ENCODE measurements at regions not wholly inside any gene's neighbourhood (a gene's known extent, or its start where the extent isn't known, plus 50 kb on each side); places are given as distances from the start of the nearest gene placed in this dataset.
"Not testable (repeated sequence)": the region's sequence is repeated elsewhere in the genome, so short reads cannot be mapped to it uniquely, and the experiment has no call there.

DNA sequence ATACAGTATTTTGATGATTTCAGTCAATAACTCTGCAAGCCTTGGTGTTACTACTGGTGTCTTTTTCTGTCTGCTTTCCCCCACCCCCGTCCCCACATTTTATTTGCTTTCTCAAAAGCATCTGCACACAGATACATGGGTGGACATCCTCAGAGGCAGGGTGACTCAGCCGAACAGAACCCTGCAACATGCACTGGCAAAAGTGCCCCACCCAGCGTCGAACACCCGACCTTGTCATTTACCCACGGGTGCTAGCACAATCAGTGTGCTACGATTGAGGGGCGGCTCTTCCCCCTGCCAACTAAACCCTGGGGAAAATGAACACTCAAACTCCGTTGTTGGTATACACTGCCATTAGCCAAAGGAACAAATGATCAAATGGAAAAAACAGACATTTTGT lies 115.9 kb upstream of the NAA20 start:
- DNase-seq, result no peak

DNA sequence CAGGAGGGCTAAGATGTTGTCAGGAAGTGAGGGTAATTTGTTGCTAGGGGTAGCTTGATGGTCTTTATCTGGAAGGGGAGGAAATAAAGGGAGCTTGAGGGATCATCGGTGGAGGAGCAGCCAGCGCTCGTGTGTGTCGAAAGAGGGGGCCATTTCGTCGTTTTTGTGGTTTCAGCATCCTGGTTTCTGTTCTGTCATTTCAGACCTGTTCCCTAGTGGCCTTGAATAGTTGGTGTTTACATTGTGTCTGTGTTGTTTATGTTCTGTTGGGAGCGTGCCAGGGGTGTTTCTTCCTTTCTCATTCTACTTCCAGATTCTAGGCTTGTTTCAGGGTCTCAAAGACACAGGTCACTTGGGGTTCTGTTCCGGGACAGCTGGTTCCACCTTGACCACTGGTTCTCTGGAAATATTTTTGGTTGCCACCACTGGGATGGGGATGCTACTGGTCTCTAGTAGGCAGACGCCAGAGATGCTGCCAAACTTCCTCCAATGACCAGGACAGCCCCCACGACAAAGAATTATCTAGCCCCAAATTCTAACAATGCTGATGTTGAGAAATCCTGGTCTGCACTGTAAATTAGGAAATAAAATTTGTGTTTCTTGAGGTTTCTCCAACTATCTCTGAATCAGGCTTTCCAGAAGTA lies 113.9 kb upstream of the NAA20 start:
- no peak for DNase-seq

DNA sequence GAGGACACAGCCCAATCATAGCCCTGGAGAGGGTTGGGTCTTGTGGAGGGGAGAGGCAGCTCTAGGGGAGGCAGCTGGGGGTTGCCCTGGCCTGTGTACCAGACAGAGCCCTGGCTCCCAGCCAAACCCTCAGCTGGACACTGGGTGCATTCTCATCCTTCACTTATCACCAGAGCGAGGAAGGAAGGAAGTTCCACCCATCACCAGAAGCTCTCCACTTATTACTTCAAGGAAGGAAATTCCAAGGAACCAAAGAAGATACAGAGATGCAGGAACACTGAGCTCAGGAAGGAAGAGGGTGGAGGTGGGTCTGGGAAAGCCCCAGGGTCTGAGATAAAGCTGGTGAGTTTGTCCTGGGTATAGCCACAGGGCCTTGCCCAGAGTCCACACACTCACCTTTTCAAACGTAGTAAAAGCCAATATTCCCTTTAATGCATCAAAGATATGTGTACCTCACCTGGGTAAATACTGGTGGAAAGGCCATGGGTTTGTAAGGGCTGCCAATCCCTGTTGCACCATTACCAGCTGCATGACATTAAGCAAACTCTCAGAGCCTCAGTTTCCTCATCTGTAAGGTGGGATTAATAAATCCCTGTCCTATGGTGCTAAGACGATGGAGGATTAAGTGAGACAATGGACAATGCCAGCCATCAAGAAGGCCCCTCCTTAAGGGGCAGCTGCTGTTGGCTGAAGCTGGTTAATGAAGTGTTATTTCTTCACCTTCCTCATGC lies 109.7 kb upstream of the NAA20 start:
- no peak for DNase-seq

DNA sequence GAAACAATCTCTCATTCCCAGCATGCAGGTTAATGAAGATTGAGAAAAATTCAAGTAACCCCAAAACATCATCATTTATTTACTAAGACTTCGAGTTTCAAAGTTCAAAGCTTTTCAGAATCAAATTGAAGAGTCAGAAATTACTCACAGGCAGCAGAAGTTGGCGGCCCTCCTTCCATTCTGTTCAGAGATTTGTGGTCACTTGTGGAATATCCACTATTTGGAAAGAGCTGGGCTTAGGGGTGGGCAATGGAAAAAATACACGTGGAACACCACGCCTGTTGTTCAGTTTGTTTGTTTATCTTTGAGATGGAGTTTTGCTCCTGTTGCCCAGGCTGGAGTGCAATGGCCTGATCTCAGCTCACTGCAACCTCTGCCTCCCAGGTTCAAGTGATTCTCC lies 108.6 kb upstream of the NAA20 start:
- DNase-seq, result no peak

DNA sequence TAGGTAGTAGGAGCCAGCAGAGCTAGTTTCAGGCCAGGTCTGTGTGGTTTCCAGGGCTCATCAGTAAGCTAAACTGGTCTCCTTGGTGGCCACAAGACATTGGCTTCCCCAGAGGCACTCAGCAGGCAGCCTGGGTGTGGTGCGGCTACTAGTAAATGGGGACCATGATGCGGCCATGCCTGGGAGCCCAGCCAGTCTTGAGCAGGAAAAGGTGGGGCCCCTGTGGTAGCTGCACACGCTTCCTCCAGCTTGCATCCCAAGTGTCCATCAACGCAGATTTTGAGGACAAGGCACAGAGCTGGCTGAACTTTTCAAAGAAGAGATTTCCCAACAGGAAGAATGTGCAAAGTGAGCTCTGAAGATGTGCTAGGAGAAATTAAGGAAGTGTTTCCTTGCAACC lies 107.4 kb upstream of the NAA20 start:
- DNase-seq, result no peak

DNA sequence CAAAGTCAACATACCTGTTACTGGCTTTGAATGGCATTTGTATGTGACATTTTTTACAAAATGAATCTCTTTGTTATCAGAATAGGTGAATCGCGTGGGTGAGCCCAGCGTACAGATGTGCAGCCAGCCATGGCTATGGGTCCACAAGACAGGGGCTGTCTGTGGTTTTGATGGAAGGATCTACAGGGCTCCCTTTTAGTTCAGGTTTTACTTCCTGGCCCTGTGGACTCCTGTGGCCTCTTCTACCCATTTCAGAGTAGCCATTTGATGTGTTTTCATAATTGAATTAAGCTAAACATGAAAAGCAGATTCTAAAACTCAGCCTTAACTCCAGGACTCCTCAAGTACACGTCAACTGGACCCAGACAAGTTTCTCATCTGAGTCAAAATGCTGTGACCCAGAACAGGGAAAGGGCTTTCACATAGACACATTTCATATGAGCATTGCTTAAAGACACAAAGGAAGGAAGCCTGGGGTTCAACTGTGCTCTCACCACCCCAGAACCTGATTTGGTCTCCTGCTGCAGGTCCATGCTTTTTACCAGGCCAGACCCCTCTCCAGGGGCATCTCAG lies 105.3 kb upstream of the NAA20 start:
- no peak for DNase-seq

DNA sequence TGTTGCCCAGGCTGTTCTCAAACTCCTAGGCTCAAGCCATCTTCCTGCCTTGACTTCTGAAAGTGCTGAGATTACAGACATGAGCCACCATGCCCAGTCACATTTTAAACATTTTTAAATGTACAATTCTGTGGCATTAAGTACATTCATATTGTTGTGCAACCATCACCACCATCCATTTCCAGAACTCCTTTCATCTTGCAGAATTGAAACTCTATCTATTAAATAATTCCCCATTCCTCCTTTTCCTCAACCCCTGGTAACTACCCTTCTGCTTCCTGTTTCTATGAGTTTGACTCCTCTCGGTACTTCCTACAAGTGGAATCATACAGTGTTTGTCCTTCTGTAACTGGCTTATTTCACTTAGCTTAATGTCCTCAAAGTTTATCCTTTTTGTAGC lies 103.8 kb upstream of the NAA20 start:
- no peak for DNase-seq

DNA sequence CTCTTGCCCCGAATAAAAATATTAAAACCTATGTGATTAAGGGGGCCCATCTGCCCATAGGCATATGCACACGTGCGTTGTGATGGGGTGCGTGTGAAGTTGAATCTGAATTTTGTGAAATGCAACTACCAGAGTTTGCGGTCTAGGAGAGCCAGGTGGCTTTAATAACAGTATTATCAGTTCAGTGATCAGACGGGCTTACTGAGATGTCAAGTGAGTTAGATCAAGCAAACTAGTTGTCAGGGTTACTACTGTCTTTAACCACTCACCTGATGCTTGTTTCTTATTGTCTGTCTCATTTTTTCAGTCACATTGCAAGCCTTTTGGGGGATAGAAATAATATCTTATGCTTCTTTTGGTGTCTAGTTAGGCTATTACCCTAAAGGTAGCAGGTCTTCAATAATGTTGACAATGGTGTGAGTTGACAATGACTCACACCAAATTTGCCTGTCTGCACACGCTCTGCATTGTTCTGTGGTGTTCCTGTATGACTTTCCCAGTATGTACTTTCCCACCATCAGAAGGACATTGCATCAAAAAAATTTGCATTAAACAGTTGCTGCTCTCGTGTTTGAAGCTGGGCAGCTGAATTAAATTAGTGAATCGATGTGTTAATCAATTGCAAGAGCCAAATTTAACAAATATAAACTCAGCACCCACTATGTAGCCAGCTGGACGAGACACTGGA lies 103.1 kb upstream of the NAA20 start:
- DNase-seq, result peak; percentile 87

DNA sequence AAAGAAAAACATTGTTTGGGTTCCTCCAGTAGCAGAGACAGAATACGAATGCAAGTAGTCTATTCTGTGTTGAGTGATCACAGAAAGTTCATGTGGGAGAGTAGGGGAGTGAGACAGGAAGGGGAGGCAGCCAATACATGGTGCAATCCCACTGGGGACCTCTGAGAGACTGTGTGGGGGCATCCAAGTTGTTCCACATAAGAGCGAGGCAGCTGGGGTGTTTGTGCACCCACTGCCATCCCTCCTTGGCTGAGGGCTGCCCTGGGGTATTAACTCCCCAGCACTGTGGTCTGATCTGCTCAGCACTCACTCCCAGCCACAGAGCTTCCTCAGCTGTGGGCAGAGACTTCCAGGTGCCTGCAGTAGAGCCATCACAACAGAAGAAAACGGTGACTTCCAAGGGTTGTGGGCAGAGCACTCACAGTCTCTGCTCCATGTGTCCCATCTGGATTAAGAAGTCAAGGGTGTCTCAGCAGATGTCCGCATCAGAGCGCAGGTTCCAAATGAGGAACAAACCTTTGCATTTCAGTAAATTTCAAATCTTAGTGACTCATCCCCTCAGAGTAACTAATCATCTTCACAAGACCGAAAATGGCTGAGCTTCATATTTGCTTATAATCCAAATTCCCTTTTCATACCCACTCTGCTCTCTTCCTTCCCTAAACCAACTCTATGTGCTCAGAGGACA lies 101.9 kb upstream of the NAA20 start:
- DNase-seq, result no peak

DNA sequence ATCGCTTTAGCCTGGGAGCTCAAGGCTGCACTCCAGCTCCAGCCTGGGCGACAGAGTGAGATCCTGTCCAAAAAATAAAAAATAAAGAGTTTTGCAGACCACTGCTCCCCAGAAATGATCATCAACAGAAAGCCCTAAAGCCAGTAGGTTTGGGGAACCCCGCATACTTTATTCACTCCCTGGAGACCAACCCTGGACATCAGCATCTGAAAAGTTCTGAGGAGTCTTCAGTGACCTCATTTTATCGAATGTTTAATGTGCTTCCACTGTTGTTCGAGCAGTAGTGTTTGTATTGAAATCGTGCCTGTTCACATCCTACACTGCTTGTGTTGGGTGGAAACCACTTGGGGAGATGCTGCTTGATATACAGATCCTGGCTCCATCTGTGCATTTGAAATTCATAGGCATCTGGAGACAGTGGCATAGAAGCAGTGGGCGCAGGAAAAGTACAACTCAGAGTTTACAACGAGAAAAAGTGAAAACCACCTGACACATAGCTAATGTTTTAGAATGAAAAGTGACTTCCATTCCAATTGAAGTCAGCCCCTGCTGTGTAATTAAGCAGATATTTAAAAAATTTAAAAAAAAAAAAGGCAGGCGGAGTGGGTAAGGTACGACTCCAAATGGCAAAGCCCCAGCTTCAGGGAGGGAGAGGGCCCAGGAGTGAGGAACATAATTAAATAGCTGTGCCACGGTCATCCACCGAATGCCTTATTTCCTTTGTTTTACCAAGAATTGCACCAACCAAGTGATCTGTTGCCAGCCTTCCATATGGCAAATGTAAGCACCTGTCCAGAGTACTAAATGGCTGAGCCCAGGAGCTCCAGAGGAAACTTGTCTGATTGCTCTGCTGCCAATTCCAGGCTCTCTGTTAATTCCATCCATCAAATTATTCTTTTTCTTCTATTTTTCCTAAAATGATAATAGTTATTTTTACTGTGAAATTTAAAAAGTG lies 100.4 kb upstream of the NAA20 start:
- no peak for DNase-seq

DNA sequence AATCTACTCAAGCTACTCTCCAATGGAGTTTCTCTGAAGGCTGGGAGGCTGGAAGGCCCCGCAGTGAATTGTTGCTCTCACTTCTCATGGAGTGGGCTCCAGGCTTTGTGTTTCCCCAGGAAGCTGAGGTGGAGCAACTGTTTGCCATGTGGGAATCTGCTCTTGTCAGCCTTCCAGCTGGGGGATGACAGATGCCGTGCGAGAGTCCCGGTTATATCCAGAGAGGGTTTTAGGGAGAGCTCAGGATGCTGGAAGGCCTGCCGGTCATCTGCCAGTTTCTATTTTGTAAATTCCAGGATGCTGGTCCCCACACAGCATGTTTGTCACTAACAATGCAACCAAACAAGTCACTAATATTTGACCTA lies 98.2 kb upstream of the NAA20 start:
- DNase-seq, result no peak

DNA sequence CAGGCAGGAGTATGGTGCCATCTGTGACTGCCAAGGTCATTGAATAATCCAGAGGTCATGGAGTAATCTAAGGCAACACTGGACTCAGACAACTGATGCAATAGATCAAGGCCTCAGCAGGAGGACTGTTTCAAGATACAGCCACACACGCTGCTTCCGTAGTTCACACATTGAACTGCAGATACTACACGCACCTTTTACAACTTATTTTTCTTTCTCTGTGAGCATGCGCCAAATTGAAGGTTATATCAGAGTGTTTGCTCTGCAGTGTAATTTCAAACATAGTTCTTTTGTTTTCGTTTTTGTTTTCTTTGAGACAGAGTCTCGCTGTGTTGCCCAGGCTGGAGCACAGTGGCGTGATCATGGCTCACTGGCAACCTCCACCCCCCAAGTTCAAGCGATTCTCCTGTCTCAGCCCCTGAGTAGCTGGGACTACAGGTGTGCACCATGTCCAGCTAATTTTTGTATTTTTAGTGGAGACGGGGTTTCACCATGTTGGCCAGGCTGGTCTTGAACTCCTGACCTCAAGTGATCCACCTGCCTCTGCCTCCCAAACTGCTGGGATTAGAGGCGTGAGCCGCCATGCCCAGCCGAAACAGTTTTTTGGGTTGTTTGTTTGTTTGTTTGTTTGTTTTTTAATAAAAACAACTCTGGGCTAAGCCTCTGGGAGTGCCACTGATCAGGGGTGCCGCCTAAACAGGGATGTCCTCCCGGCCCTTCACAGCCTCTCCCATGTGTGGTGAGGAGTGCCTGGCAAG lies 96.6 kb upstream of the NAA20 start:
- DNase-seq, result no peak

DNA sequence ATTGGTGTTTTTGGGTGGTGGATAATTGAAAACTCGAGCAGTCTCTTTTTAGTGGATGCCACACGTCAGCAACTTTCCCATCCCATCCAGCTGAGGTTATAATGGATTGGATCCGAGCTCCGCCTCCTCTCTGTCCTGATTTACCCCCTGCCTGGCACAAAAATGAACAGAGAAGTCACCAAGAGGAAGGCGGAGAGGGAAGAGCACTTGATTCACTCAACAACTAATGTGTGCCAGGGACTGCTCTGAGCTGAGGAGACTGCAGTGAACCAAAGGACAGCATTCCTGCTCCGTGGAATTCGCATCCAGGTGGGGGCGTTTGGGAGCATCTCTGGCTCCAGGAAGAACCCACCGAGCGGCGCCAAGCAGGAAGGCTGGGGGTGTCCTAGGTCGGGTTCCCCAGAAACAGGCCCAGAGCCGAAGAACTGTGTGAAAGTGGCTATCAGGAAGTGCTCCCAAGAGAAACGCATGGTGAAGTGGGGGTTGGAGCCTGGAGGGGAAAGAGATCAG lies 95.8 kb upstream of the NAA20 start:
- DNase-seq, result no peak

DNA sequence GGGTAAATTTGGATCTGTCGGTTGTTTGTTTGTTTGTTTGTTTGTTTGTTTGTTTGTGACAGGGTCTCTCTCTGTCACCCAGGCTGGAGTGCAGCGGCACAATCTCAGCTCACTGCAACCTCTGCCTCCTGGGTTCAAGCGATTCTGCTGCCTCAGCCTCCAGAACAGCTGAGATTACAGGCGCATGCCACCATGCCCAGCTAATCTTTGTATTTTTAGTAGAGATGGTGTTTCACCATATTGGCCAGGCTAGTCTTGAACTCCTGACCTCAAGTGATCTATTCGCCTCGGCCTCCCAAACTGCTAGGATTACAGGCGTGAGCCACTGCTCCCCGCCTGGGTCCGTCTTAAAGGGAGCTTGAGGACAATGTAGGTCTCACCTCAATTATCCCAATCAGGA lies 95.3 kb upstream of the NAA20 start:
- DNase-seq, result not testable (repeated sequence)

DNA sequence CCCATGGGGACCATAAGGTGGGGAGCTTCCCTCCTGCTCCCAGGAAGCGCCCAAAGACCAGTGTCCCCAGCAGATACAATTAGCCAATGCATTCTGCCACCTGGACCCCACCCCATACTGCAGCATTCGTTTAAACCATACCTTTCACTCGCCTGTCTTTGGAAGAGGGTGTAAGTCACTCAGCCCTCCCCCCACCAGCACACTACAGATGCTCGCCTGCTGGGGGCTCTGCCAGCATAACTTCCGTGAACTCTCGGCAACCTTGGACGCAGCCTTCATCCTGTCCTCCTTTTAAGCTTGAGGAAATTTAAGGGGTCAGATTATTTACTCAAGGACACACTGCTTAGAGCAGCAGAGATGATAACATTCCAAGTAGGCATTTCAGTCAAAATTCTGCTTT lies 94.4 kb upstream of the NAA20 start:
- DNase-seq, result no peak

DNA sequence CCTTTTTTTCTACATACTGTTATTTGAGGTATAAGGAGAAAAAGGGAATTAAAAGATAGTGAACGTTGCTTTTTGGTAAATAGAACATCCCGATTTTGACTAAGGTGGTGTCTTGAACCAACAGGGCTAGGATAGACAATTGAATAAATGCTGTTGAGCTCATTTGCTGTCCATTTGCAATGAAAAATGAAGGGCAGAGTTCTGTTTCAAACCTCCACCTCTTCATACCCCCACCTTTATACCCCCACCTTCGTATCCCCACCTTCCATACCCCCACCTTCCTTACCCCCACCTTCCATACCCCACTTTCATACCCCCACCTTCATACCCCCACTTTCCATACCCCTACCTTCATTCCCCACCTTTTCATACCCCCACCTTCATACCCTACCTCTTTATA lies 93.4 kb upstream of the NAA20 start:
- DNase-seq, result no peak

DNA sequence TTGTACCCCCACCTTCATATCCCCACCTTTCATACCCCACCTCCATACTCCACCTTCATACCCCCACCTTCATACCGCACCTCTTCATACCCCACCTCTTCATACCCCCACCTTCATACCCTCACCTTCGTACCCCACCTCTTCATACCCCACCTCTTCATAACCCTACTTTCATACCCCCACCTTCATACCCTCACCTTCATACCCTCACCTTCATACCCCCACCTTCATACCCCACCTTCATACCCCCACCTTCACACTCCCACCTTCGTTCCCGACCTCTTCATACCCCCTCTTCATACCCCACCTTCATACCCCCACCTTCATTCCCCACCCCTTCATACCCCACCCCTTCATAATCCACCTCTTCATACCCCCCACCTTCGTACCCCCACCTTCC lies 92.9 kb upstream of the NAA20 start:
- DNase-seq, result no peak

DNA sequence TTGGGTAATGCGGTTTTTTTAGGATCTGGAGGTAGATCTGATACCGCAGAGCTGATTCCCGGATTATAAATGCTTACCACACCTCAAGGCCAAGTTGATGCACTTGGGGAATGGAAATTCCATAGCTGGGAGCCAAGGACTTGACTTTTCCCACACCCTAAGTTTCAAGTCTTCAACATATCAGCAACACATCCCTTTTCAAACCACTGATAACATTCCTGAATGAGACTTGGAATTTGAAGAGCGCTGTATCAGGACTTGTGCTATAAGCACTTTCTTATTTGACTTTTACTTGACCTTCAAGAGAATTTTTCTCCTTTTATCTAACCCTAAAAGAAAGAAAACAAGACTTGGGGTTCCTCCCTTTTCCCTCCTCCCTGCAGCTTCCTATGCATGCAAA lies 90.6 kb upstream of the NAA20 start:
- no peak for DNase-seq

DNA sequence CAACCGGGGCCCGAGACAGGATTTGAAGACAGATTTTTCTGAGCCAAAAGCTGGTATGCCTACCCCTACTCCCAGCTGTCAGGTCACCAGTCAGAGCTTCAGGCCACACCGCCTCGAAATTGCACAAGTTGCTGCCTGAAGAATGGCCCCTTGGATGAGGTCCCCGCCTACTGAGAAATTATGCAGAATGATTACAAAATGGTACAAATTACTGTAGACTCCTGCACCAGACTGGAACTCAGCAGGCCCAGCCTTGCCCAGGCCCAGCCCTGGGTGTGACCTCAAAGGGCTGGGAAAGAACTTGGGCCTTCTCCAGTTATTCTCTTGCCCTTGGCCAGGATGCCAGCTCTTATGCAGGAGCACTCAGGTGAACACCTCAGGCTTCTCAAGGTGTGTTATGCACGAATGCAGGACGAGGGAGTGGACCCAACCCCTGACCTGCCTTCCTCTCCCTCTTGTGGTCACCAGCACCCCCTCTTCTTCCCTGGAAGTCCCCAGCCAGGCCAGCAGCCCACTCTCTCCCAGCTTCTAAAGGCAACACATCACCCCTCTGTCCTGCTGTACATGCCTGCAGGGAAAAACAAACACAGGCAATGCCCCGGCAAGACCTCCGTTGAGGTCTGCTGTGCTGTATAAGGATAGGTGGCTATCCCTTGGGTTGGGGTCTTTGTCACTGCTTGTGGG lies 88.7 kb upstream of the NAA20 start:
- DNase-seq, result no peak

DNA sequence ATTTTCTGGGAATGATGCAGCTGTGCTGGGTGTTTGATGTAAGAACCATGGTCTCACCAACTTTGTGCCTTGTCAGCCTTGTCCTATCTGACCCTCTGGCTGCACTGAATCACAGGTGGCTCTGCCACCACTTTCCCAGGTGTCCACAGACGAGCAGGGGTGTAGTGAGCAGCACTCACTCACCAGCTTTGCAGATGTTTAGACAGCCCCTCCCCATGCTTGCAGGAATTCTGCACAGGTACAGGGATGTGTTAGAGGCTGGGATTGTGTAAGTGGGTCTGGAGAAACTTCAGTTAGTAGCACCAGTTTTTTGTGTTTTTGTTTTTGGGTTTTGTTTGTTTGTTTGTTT lies 88.2 kb upstream of the NAA20 start:
- no peak for DNase-seq
